LNCaP clone FGC (cell line): ENCODE measurements at regions not wholly inside any gene's neighbourhood (a gene's known extent, or its start where the extent isn't known, plus 50 kb on each side); places are given as distances from the start of the nearest gene placed in this dataset.

Experiments
- DNase-seq: peaks from one replicate; pipeline ENCODE4 v3.0.0-alpha.2; 2011; ENCODE audit warnings: low read depth
- H3K4me3 ChIP-seq: 2 replicates; pipeline ENCODE4 v1.5.1; 2011; ENCODE audit warnings: mild to moderate bottlenecking, low read depth, low read length, control low read depth
- TF ChIP-seq, protein P1 (sequence below): IDR thresholded peaks from 2 replicates; pipeline ENCODE4 v1.5.1; 2012; ENCODE audit warnings: mild to moderate bottlenecking; ENCODE audit not compliant: control insufficient read depth, insufficient read depth; ENCODE audit errors: extremely low read depth

DNA sequence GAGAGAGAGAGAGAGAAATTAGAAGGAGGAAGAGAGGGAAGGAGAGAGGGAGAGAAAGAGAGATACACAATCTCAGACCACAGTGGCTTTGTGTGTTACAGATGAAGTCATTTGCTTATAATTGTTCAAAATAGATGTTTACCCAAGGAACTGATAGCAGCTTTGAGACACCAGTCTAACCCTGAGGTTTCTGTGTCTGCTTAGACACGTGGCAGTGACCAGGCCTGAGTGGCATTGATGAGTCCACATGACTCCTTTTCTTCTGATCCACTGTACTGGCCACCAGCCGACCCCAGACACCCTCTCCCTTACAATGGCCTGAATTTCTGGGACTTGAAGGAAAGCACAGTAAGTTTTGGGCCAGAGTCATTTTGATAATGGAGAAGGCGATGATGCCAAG, 104.9 kb downstream of the DUSP10 start:
- no peak for DNase-seq
- TF ChIP-seq, protein P1, sequence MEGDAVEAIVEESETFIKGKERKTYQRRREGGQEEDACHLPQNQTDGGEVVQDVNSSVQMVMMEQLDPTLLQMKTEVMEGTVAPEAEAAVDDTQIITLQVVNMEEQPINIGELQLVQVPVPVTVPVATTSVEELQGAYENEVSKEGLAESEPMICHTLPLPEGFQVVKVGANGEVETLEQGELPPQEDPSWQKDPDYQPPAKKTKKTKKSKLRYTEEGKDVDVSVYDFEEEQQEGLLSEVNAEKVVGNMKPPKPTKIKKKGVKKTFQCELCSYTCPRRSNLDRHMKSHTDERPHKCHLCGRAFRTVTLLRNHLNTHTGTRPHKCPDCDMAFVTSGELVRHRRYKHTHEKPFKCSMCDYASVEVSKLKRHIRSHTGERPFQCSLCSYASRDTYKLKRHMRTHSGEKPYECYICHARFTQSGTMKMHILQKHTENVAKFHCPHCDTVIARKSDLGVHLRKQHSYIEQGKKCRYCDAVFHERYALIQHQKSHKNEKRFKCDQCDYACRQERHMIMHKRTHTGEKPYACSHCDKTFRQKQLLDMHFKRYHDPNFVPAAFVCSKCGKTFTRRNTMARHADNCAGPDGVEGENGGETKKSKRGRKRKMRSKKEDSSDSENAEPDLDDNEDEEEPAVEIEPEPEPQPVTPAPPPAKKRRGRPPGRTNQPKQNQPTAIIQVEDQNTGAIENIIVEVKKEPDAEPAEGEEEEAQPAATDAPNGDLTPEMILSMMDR: no peak
- no peak overlapping the region for H3K4me3 ChIP-seq

DNA sequence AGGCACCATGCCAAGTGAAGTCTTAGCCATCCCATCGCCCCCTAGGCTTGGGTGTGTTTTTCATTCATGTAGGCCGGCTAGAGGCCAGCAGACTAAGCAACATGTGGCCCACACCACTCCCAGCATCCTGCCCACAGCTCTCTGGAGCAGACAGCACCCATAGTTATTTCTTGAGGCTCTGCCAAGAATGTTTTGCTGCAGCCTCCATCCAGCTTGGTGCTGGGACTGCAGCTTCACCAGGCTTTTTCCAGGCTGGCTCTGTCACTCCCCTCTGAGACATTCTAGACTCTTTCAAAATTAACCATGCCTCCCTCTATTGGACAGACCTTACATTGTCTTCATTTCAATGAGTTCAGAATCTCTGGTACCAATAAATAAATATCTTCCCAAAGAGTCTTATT, 104.2 kb downstream of the DUSP10 start:
- DNase-seq: no peak
- no peak overlapping the region for H3K4me3 ChIP-seq
- TF ChIP-seq, protein P1: no peak

DNA sequence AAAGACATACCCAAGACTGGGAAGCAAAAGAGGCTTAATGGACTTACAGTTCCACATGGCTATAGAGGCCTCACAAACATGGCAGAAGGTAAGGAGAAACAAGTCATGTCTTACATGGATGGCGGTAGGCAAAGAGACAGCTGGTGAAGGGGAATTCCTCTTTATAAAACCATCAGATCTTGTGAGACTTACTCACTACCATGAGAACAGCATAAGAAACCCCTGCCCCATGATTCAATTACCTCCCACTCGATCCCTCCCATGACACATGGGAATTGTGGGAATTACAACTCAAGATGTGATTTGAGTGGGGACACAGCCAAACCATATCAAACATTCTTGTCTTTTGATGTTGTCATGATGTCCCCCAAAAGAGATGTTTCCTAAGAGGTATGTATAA, 103.3 kb downstream of the DUSP10 start:
- TF ChIP-seq, protein P1: no peak
- H3K4me3 ChIP-seq: no peak overlapping the region
- DNase-seq: no peak

DNA sequence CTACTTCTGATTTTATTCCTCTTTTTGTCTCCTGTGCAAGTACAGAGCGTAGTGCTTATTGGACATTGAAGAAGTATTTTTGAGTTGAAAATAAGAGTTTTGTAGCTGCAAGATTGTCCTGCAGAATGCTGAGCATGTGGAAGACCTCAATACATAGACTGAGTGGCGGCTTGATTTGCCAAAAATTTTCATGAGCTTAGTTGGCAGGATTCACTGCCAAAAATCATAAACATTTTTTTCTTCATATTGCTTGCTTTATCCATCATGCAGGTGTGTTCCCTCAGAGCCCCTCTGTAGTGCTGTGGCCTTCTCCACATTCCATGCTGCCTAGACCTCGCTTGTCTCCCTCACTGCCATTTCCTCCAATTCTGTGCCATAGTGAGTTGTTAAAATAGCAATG, 100.1 kb downstream of the DUSP10 start:
- DNase-seq: no peak
- TF ChIP-seq, protein P1: no peak
- H3K4me3 ChIP-seq: no peak overlapping the region

DNA sequence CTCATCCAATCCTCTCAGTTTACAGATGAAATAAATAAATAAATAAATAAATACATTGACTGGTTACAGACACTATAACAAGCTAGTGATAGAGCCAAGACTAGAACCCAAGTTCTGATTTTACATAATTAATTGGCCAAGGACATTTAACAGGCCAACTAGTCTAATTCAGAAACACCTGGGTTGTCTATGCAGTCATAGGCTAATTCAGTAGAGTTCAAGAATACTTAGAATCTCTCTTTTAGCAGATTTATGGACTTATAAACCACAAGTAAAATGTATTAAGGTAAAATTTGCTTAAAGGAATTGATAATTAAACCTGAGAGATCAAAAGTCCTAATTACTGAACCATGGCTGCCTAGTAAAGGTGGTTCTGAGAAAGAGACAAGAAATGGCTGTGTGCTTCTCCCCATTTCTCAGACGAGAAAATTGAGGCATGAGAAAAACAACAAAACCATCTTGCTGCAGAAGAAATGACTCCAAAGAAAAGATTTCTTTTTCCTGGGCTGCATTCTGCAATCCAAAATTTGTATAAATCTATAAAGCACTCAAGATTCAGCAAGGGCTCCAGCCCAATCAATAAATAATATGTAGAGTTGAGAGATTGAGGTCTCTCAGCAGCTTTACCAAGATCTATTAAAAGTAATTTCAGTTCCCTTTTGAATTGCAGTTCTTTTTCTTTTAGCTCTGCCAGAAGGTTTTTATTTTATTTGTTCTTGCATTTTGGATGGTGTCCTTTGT, 98.3 kb downstream of the DUSP10 start:
- TF ChIP-seq, protein P1: no peak
- no peak for DNase-seq
- no peak overlapping the region for H3K4me3 ChIP-seq

DNA sequence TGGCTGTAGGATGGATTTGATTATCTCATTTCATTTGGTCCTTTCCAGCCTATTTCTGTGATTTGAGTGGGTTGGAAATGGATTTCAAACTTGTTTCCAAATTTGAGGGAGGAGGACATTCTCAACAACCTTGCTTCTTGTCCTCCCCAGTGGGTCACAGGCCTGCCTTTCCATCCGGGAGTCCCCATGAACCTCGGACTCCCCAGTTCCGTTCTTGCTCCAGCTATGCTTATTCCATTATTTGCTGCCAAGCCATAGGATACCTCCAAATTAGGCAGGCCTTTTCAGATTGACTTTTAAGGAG, 97.8 kb downstream of the DUSP10 start:
- DNase-seq: no peak
- no peak overlapping the region for H3K4me3 ChIP-seq
- TF ChIP-seq, protein P1: no peak

DNA sequence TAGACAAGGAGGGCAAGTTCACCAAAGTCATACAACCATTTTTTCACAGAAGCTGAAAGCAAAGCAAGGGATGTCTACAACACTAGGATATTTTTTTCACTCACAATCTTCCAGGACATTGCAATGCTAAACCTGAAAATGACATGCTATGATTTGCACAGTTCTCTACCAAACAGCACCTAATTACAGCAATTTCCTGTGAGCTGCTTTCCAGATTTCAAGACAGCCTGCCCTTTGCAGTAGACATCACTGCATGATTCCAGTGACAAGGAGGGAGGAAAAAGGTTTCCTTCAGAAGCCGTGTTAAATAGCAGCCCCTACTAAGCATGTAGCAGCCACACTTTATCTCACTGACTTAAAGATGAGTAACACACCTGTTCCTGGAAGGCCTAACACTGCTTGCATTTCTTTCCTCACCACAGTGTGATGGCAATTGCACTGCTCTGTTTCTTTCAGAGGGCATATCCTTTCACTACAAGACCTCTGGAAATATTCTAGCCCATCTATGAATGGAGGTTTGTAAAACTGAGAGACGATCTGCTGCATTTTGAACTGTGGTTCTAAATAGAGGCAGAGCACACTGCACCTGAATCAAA, 97.1 kb downstream of the DUSP10 start:
- no peak for DNase-seq
- TF ChIP-seq, protein P1: no peak
- H3K4me3 ChIP-seq: no peak overlapping the region
